CD14-positive monocyte (primary cell): ENCODE measurements at regions not wholly inside any gene's neighbourhood (a gene's known extent, or its start where the extent isn't known, plus 50 kb on each side); places are given as distances from the start of the nearest gene placed in this dataset.

Experiments
- DNase-seq, 3 donors: peaks; one replicate each; pipeline ENCODE4 v3.0.0-alpha.2; 2011 to 2022
- H2AFZ ChIP-seq: 2 replicates; pipeline ENCODE4 v1.6.0; 2012; ENCODE audit warnings: mild to moderate bottlenecking, low read depth, low read length, inconsistent platforms; ENCODE audit not compliant: insufficient read depth, poor library complexity, severe bottlenecking
- H3K27ac ChIP-seq, 2 donors: 1 replicate in 1 of 2; 2 replicates in 1 of 2; pipeline ENCODE4 v1.5.1; 2012 to 2013; ENCODE audit warnings: low read length in 2 of 2, control low read depth in 1 of 2, inconsistent platforms in 1 of 2, low read depth in 1 of 2, mild to moderate bottlenecking in 1 of 2
- H3K27me3 ChIP-seq, 2 donors: one replicate each; pipeline versions ENCODE4 v1.6.0 to v1.6.1; 2011 to 2013; ENCODE audit warnings: low read length in 2 of 2; ENCODE audit not compliant: control insufficient read depth in 2 of 2, insufficient read depth in 2 of 2
- H3K36me3 ChIP-seq, 2 donors: replicated peaks in 1 of 2; 1 replicate in 1 of 2; 2 replicates in 1 of 2; pipeline versions ENCODE4 v1.5.1 to v1.6.1; 2012 to 2013; ENCODE audit warnings: low read length in 2 of 2, control low read depth in 1 of 2, inconsistent platforms in 1 of 2, mild to moderate bottlenecking in 1 of 2; ENCODE audit not compliant: insufficient read depth in 2 of 2, control insufficient read depth in 1 of 2
- H3K4me1 ChIP-seq, 2 donors: 1 replicate in 1 of 2; 2 replicates in 1 of 2; pipeline versions ENCODE4 v1.5.1 to v1.6.1; 2012 to 2013; ENCODE audit warnings: low read length in 2 of 2, control low read depth in 1 of 2, inconsistent platforms in 1 of 2, mild to moderate bottlenecking in 1 of 2, moderate library complexity in 1 of 2; ENCODE audit not compliant: insufficient read depth in 2 of 2, control insufficient read depth in 1 of 2
- H3K4me2 ChIP-seq: replicated peaks from 2 replicates; pipeline ENCODE3; 2012; ENCODE audit warnings: low read length, moderate library complexity, mild to moderate bottlenecking; ENCODE audit not compliant: poor library complexity, severe bottlenecking; ENCODE audit errors: extremely low read depth
- H3K4me3 ChIP-seq, 3 experiments: fragments of 200-600 bp in 1 of 3; sonication (generic) in 1 of 3; replicated peaks in 1 of 3; 1 replicate in 2 of 3; 2 replicates in 1 of 3; pipeline ENCODE4 v1.5.1; 2011 to 2013; ENCODE audit warnings: low read length in 3 of 3, mild to moderate bottlenecking in 3 of 3, control low read depth in 2 of 3, low read depth in 2 of 3, inconsistent platforms in 1 of 3, moderate library complexity in 1 of 3
- H3K79me2 ChIP-seq: 2 replicates; pipeline ENCODE4 v1.6.0; 2012; ENCODE audit warnings: mild to moderate bottlenecking, control low read depth, inconsistent platforms, low read length, moderate library complexity; ENCODE audit not compliant: insufficient read depth
- H3K9ac ChIP-seq: 2 replicates; pipeline ENCODE4 v1.6.0; 2017; ENCODE audit warnings: low read length, mild to moderate bottlenecking; ENCODE audit not compliant: insufficient read depth, poor library complexity, severe bottlenecking
- H3K9me3 ChIP-seq, 2 donors: replicated peaks in 1 of 2; 1 replicate in 1 of 2; 2 replicates in 1 of 2; pipeline versions ENCODE4 v1.5.1 to v1.6.1; 2012 to 2013; ENCODE audit warnings: low read length in 2 of 2, control low read depth in 1 of 2; ENCODE audit not compliant: control insufficient read depth in 1 of 2, insufficient read depth in 1 of 2
- H4K20me1 ChIP-seq: 2 replicates; pipeline ENCODE4 v1.6.0; 2012; ENCODE audit warnings: mild to moderate bottlenecking, low read length, control low read depth, moderate library complexity; ENCODE audit not compliant: insufficient read depth
- H3K27ac Mint-ChIP-seq, 7 donors: one replicate each; pipeline ENCODE4 v1.8.0; 2020; ENCODE audit warnings: mild to moderate bottlenecking in 7 of 7, mixed read lengths in 7 of 7, moderate library complexity in 6 of 7, inconsistent platforms in 2 of 7
- H3K27me3 Mint-ChIP-seq, 3 donors: one replicate each; pipeline ENCODE4 v1.8.0; 2021 to 2022; ENCODE audit warnings: low read depth in 3 of 3, mild to moderate bottlenecking in 3 of 3, mixed read lengths in 3 of 3, moderate library complexity in 3 of 3, inconsistent platforms in 1 of 3
- H3K36me3 Mint-ChIP-seq, 2 donors: one replicate each; pipeline ENCODE4 v1.8.0; 2020; ENCODE audit warnings: mixed read lengths in 2 of 2, inconsistent platforms in 1 of 2, mild to moderate bottlenecking in 1 of 2
- H3K4me1 Mint-ChIP-seq: one replicate; pipeline ENCODE4 v1.8.0; 2020; ENCODE audit warnings: mild to moderate bottlenecking, mixed read lengths
- H3K4me3 Mint-ChIP-seq, 2 donors: one replicate each; pipeline ENCODE4 v1.8.0; 2020; ENCODE audit warnings: mild to moderate bottlenecking in 2 of 2, mixed read lengths in 2 of 2, moderate library complexity in 1 of 2
- H3K9me3 Mint-ChIP-seq, 7 donors: one replicate each; pipeline ENCODE4 v1.8.0; 2020 to 2022; ENCODE audit warnings: mixed read lengths in 7 of 7, mild to moderate bottlenecking in 6 of 7, moderate library complexity in 6 of 7, inconsistent platforms in 2 of 7
- WGBS: methylation state at CpG from one replicate; pipeline ENCODE4 v1.1.5; 2013; ENCODE audit warnings: missing lambda C conversion rate; ENCODE audit not compliant: insufficient coverage; 5-methylcytosine and 5-hydroxymethylcytosine counted together
- intact Hi-C, 2 donors: fragments of 100-400 bp; cut with micrococcal nuclease; formaldehyde crosslinking; loops; one replicate each; pipeline versions ENCODE4 v1.15.0 to v1.15.1; 2023
- TF ChIP-seq, protein P1 (sequence below): fragments of 200-600 bp; IDR thresholded peaks from one replicate; pipeline ENCODE4 v1.8.0; 2022; ENCODE audit warnings: antibody characterized with exemption, mild to moderate bottlenecking

DNA sequence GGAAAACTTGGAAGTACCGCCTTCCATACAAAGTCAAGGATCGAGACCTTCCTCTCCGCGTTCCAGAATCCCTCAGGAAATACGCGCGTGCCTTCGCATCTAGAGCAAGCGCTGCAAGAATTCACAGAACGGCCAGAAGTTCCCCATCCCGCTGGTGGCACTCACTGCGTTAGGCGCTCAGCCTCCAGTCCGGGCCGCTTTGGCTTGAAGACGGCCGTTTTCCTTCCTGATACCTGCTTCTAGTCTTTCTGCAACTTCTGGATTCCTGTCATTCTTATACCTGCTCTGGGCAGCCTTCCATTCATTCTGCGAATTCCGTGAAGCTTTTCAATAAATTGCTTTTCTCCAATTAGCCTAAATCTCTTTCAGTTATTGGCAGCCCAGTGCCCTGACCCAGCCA is 896.4 kb downstream of the TRIML1 start:
- DNase-seq: no peak
- H3K36me3 Mint-ChIP-seq: no peaks in the 10 kb centered on the region
- H3K27ac Mint-ChIP-seq: no peak overlapping the region
- no peaks in the 10 kb centered on the region for H3K4me1 ChIP-seq
- no peak overlapping the region for H3K4me2 ChIP-seq
- no peak overlapping the region for H3K4me3 Mint-ChIP-seq
- H2AFZ ChIP-seq: no peak overlapping the region
- H3K79me2 ChIP-seq: no peaks in the 10 kb centered on the region
- WGBS: 91% methylated on average over 17 of the region's 19 CpGs
- no peaks in the 10 kb centered on the region for H3K27me3 ChIP-seq
- no peaks in the 10 kb centered on the region for H3K27me3 Mint-ChIP-seq
- intact Hi-C loops: no loop called here
- H4K20me1 ChIP-seq: no peaks in the 10 kb centered on the region
- no peaks in the 10 kb centered on the region for H3K4me1 Mint-ChIP-seq
- H3K4me3 ChIP-seq: no peak overlapping the region
- peaks cover 2 to 23% (median 12%) of the 10 kb centered on the region in 7 donors for H3K9me3 Mint-ChIP-seq
- H3K9me3 ChIP-seq: peaks cover 15 to 26% of the 10 kb centered on the region in 2 donors
- H3K9ac ChIP-seq: no peak overlapping the region
- no peaks in the 10 kb centered on the region for H3K36me3 ChIP-seq
- no peak overlapping the region for H3K27ac ChIP-seq
- TF ChIP-seq, protein P1, sequence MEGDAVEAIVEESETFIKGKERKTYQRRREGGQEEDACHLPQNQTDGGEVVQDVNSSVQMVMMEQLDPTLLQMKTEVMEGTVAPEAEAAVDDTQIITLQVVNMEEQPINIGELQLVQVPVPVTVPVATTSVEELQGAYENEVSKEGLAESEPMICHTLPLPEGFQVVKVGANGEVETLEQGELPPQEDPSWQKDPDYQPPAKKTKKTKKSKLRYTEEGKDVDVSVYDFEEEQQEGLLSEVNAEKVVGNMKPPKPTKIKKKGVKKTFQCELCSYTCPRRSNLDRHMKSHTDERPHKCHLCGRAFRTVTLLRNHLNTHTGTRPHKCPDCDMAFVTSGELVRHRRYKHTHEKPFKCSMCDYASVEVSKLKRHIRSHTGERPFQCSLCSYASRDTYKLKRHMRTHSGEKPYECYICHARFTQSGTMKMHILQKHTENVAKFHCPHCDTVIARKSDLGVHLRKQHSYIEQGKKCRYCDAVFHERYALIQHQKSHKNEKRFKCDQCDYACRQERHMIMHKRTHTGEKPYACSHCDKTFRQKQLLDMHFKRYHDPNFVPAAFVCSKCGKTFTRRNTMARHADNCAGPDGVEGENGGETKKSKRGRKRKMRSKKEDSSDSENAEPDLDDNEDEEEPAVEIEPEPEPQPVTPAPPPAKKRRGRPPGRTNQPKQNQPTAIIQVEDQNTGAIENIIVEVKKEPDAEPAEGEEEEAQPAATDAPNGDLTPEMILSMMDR: no peak

DNA sequence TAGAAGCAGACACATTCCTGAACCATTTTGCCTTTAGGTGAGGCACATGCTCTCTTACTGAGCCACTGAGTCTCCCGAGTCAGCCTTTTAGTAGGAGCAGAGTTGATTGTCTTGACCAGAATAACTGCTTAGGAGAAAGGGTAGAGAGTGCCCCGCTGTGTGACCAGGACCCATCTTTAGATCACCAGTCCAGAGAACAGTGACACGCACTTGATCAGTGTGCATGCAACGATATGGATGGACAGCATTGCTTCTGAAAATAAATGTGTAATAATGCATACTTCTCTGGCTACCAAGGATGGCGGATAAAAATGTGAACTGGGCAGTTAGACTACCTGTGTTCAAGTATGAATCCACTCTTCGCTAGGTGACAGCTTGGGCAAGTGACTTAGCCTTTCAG is 897.7 kb downstream of the TRIML1 start:
- no peaks in the 10 kb centered on the region for H4K20me1 ChIP-seq

More for the DNA sequence above, 897.7 kb downstream of the TRIML1 start:
- Mint-ChIP-seq H3K4me3 (no peak overlapping the region), H3K9me3 (peaks cover 2 to 23% (median 12%) of the 10 kb centered on the region in 7 donors), H3K27ac (no peak overlapping the region), H3K27me3 (no peaks in the 10 kb centered on the region), H3K36me3 (no peaks in the 10 kb centered on the region), H3K4me1 (no peaks in the 10 kb centered on the region)
- intact Hi-C loops: no loop called here
- Histone ChIP-seq H3K79me2 (no peaks in the 10 kb centered on the region), H3K9ac (no peak overlapping the region), H2AFZ (no peak overlapping the region), H3K36me3 (no peaks in the 10 kb centered on the region), H3K27me3 (no peaks in the 10 kb centered on the region), H3K9me3 (peaks cover 15 to 26% of the 10 kb centered on the region in 2 donors), H3K4me1 (no peaks in the 10 kb centered on the region), H3K4me3 (no peak overlapping the region), H3K27ac (no peak overlapping the region), H3K4me2 (no peak overlapping the region)
- WGBS: 93% methylated on average over 3 of the region's 6 CpGs
- TF ChIP-seq, protein P1: no peak
- no peak for DNase-seq
